Activated naive CD4-positive, alpha-beta T cell treated with anti-CD3 and anti-CD28 coated beads for 36 hours (primary cell): ENCODE measurements at regions not wholly inside any gene's neighbourhood (a gene's known extent, or its start where the extent isn't known, plus 50 kb on each side); places are given as distances from the start of the nearest gene placed in this dataset.

Source experiments
- CTCF ChIA-PET: fragments of 350-600 bp; sonication (Branson Sonifier 250); formaldehyde crosslinking; loops from one replicate; lab custom pipeline; 2021; ENCODE audit warnings: antibody characterized with exemption; lab: Charles Lee
- DNase-seq: peaks from one replicate; pipeline ENCODE4 v3.0.0-alpha.2; 2020
- H3K27ac Mint-ChIP-seq: one replicate; pipeline ENCODE4 v1.8.0; 2021; ENCODE audit warnings: mild to moderate bottlenecking, mixed read lengths
- H3K27me3 Mint-ChIP-seq: one replicate; pipeline ENCODE4 v1.8.0; 2021; ENCODE audit warnings: low read depth, mixed read lengths
- H3K36me3 Mint-ChIP-seq: one replicate; pipeline ENCODE4 v1.8.0; 2021; ENCODE audit warnings: low read depth, mixed read lengths
- H3K4me1 Mint-ChIP-seq: one replicate; pipeline ENCODE4 v1.8.0; 2021; ENCODE audit warnings: low read depth, mixed read lengths
- H3K4me3 Mint-ChIP-seq: one replicate; pipeline ENCODE4 v1.8.0; 2021; ENCODE audit warnings: mild to moderate bottlenecking, moderate library complexity, mixed read lengths
- H3K9me3 Mint-ChIP-seq: one replicate; pipeline ENCODE4 v1.8.0; 2021; ENCODE audit warnings: mixed read lengths
- intact Hi-C: fragments of 100-400 bp; cut with micrococcal nuclease; formaldehyde crosslinking; loops from one replicate; pipeline ENCODE4 v1.15.1; 2023

GRCh38 chr13:30140973-30141372 is 166.4 kb downstream of the KATNAL1 start:
- no peak overlapping the region for H3K27ac Mint-ChIP-seq
- H3K27me3 Mint-ChIP-seq, result no peaks in the 10 kb centered on the region
- H3K4me1 Mint-ChIP-seq, result peaks cover 38% of the 10 kb centered on the region
- no peak overlapping the region for H3K4me3 Mint-ChIP-seq
- H3K36me3 Mint-ChIP-seq, result peaks cover 4% of the 10 kb centered on the region
- CTCF ChIA-PET, result interaction anchor here (0.6 to 1.5 kb wide), 2 partner anchors 9 to 195 kb away, joined by 3 to 4 read pairs; no protein-coding TSS in a partner anchor
- DNase-seq, result no peak
- intact Hi-C loops, result no loop called here
- peaks cover 10% of the 10 kb centered on the region for H3K9me3 Mint-ChIP-seq

GRCh38 chr13:30138511-30138910 is 168.8 kb downstream of the KATNAL1 start:
- H3K36me3 Mint-ChIP-seq, result no peaks in the 10 kb centered on the region
- no peaks in the 10 kb centered on the region for H3K27me3 Mint-ChIP-seq
- no peak overlapping the region for H3K27ac Mint-ChIP-seq
- intact Hi-C loops, result no loop called here
- H3K9me3 Mint-ChIP-seq, result no peaks in the 10 kb centered on the region
- peaks cover 20% of the 10 kb centered on the region for H3K4me1 Mint-ChIP-seq
- H3K4me3 Mint-ChIP-seq, result no peak overlapping the region
- DNase-seq, result no peak
- CTCF ChIA-PET, result no interaction called here

- Mint-ChIP-seq H3K9me3 (no peaks in the 10 kb centered on the region), H3K36me3 (no peaks in the 10 kb centered on the region), H3K4me1 (peaks cover 7% of the 10 kb centered on the region), H3K4me3 (no peak overlapping the region), H3K27me3 (no peaks in the 10 kb centered on the region), H3K27ac (no peak overlapping the region)
- intact Hi-C loops, result no loop called here
- CTCF ChIA-PET, result interaction anchor here (9.1 kb wide), 1 partner anchor 22 kb away, joined by 96 read pairs; no protein-coding TSS in a partner anchor
- DNase-seq, result no peak
Measured at GRCh38 chr13:30135868-30136267, 171.5 kb downstream of the KATNAL1 start.

- no peaks in the 10 kb centered on the region for H3K9me3 Mint-ChIP-seq
- no peaks in the 10 kb centered on the region for H3K27me3 Mint-ChIP-seq
- H3K4me1 Mint-ChIP-seq, result peaks cover 7% of the 10 kb centered on the region
- intact Hi-C loops, result no loop called here
- CTCF ChIA-PET, result interaction anchor here (6.4 to 9.1 kb wide), 2 partner anchors 10 to 22 kb away, joined by 86 to 96 read pairs; no protein-coding TSS in a partner anchor
- H3K27ac Mint-ChIP-seq, result no peak overlapping the region
- H3K4me3 Mint-ChIP-seq, result no peak overlapping the region
- no peak for DNase-seq
- no peaks in the 10 kb centered on the region for H3K36me3 Mint-ChIP-seq
Measured at GRCh38 chr13:30135351-30135750, 172.0 kb downstream of the KATNAL1 start.

GRCh38 chr13:30134578-30134977 is 172.8 kb downstream of the KATNAL1 start:
- Mint-ChIP-seq H3K27ac (no peak overlapping the region), H3K4me3 (no peak overlapping the region), H3K4me1 (peaks cover 7% of the 10 kb centered on the region), H3K9me3 (no peaks in the 10 kb centered on the region), H3K27me3 (no peaks in the 10 kb centered on the region), H3K36me3 (no peaks in the 10 kb centered on the region)
- no peak for DNase-seq
- CTCF ChIA-PET, result interaction anchor here (0.6 to 9.1 kb wide), 6 partner anchors 11 to 259 kb away, joined by 3 to 96 read pairs (median 33); no protein-coding TSS in a partner anchor
- intact Hi-C loops, result loop anchor here (5.0 kb wide), 1 partner anchor 273 kb away; no protein-coding TSS in a partner anchor

GRCh38 chr13:30133996-30134395 is 173.4 kb downstream of the KATNAL1 start:
- Mint-ChIP-seq H3K27ac (no peak overlapping the region), H3K27me3 (no peaks in the 10 kb centered on the region), H3K36me3 (no peaks in the 10 kb centered on the region), H3K4me1 (peaks cover 7% of the 10 kb centered on the region), H3K9me3 (no peaks in the 10 kb centered on the region), H3K4me3 (no peak overlapping the region)
- intact Hi-C loops, result loop anchor here (2.0 to 5.0 kb wide), 3 partner anchors 273 to 911 kb away; no protein-coding TSS in a partner anchor
- CTCF ChIA-PET, result interaction anchor here (0.9 to 9.1 kb wide), 9 partner anchors 11 to 287 kb away, joined by 3 to 96 read pairs (median 31); no protein-coding TSS in a partner anchor
- no peak for DNase-seq

- H3K36me3 Mint-ChIP-seq, result no peaks in the 10 kb centered on the region
- no peaks in the 10 kb centered on the region for H3K9me3 Mint-ChIP-seq
- intact Hi-C loops, result loop anchor here (2.0 to 5.0 kb wide), 3 partner anchors 274 to 911 kb away; no protein-coding TSS in a partner anchor
- H3K27ac Mint-ChIP-seq, result no peak overlapping the region
- peaks cover 7% of the 10 kb centered on the region for H3K4me1 Mint-ChIP-seq
- DNase-seq, result no peak
- H3K4me3 Mint-ChIP-seq, result no peak overlapping the region
- CTCF ChIA-PET, result interaction anchor here (0.9 to 9.1 kb wide), 12 partner anchors 12 to 287 kb away, joined by 3 to 96 read pairs (median 15); no protein-coding TSS in a partner anchor
- no peaks in the 10 kb centered on the region for H3K27me3 Mint-ChIP-seq
Measured at GRCh38 chr13:30133554-30133912, 173.8 kb downstream of the KATNAL1 start.

- H3K4me3 Mint-ChIP-seq, result no peak overlapping the region
- H3K4me1 Mint-ChIP-seq, result peaks cover 7% of the 10 kb centered on the region
- no peaks in the 10 kb centered on the region for H3K36me3 Mint-ChIP-seq
- DNase-seq, result peak; percentile 99
- H3K27me3 Mint-ChIP-seq, result no peaks in the 10 kb centered on the region
- CTCF ChIA-PET, result interaction anchor here (0.5 to 9.1 kb wide), 60 partner anchors 12 to 910 kb away, joined by 3 to 96 read pairs (median 4); partner anchors contain the start of gene KATNAL1
- intact Hi-C loops, result loop anchor here (1.0 to 5.0 kb wide), 11 partner anchors 25 to 912 kb away; no protein-coding TSS in a partner anchor
- no peaks in the 10 kb centered on the region for H3K9me3 Mint-ChIP-seq
- H3K27ac Mint-ChIP-seq, result no peak overlapping the region
Measured at GRCh38 chr13:30132623-30133553, 174.5 kb downstream of the KATNAL1 start.

- Mint-ChIP-seq H3K27ac (no peak overlapping the region), H3K36me3 (no peaks in the 10 kb centered on the region), H3K9me3 (no peaks in the 10 kb centered on the region), H3K4me1 (peaks cover 7% of the 10 kb centered on the region), H3K27me3 (no peaks in the 10 kb centered on the region), H3K4me3 (no peak overlapping the region)
- DNase-seq, result no peak
- intact Hi-C loops, result no loop called here
- CTCF ChIA-PET, result interaction anchor here (0.7 to 9.1 kb wide), 5 partner anchors 8 to 28 kb away, joined by 3 to 96 read pairs (median 61); no protein-coding TSS in a partner anchor
Measured at GRCh38 chr13:30129411-30129810, 177.9 kb downstream of the KATNAL1 start.

- CTCF ChIA-PET, result interaction anchor here (9.1 kb wide), 1 partner anchor 29 kb away, joined by 96 read pairs; no protein-coding TSS in a partner anchor
- Mint-ChIP-seq H3K36me3 (no peaks in the 10 kb centered on the region), H3K4me1 (peaks cover 7% of the 10 kb centered on the region), H3K9me3 (no peaks in the 10 kb centered on the region), H3K27me3 (no peaks in the 10 kb centered on the region), H3K4me3 (no peak overlapping the region), H3K27ac (no peak overlapping the region)
- DNase-seq, result no peak
- intact Hi-C loops, result no loop called here
Measured at GRCh38 chr13:30128591-30128990, 178.8 kb downstream of the KATNAL1 start.

GRCh38 chr13:30128095-30128494 is 179.3 kb downstream of the KATNAL1 start:
- intact Hi-C loops, result no loop called here
- no peaks in the 10 kb centered on the region for H3K27me3 Mint-ChIP-seq
- H3K27ac Mint-ChIP-seq, result no peak overlapping the region
- CTCF ChIA-PET, result interaction anchor here (0.6 kb wide), 1 partner anchor 255 kb away, joined by 3 read pairs; no protein-coding TSS in a partner anchor
- no peaks in the 10 kb centered on the region for H3K9me3 Mint-ChIP-seq
- peaks cover 6% of the 10 kb centered on the region for H3K4me1 Mint-ChIP-seq
- no peak overlapping the region for H3K4me3 Mint-ChIP-seq
- DNase-seq, result no peak
- H3K36me3 Mint-ChIP-seq, result no peaks in the 10 kb centered on the region

GRCh38 chr13:30126903-30127428 is 180.4 kb downstream of the KATNAL1 start:
- intact Hi-C loops, result no loop called here
- H3K4me3 Mint-ChIP-seq, result no peak overlapping the region
- no peak for DNase-seq
- H3K9me3 Mint-ChIP-seq, result no peaks in the 10 kb centered on the region
- no peak overlapping the region for H3K27ac Mint-ChIP-seq
- H3K27me3 Mint-ChIP-seq, result no peaks in the 10 kb centered on the region
- CTCF ChIA-PET, result interaction anchor here (1.5 kb wide), 1 partner anchor 11 kb away, joined by 4 read pairs; no protein-coding TSS in a partner anchor
- no peaks in the 10 kb centered on the region for H3K36me3 Mint-ChIP-seq
- no peaks in the 10 kb centered on the region for H3K4me1 Mint-ChIP-seq
